Endothelial cell of umbilical vein (primary cell): ENCODE measurements at regions not wholly inside any gene's neighbourhood (a gene's known extent, or its start where the extent isn't known, plus 50 kb on each side); places are given as distances from the start of the nearest gene placed in this dataset.

Source experiments
- BruUV-seq: library from RNA; stranded (reverse); fragments of 400-500 nt; replicated peaks from 2 replicates; lab custom pipeline; 2021; lab: Mats Ljungman, UMichigan
- CTCF ChIA-PET: fragments of 300-600, 350-600 bp; sonication (Branson Sonifier 250); formaldehyde crosslinking; loops from one replicate; lab custom pipeline; 2021; ENCODE audit warnings: antibody characterized with exemption, inconsistent platforms; lab: Charles Lee
- POLR2A ChIA-PET: fragments of 300-600, 350-600 bp; sonication (Branson Sonifier 250); formaldehyde crosslinking; loops from one replicate; lab custom pipeline; 2021; ENCODE audit warnings: antibody characterized with exemption, inconsistent platforms; lab: Charles Lee
- DNase-seq: peaks from one replicate; pipeline ENCODE4 v3.0.0-alpha.2; 2011; ENCODE audit warnings: low read depth, low spot score
- FAIRE-seq: peaks from 2 replicates; lab custom pipeline; 2011; peaks lifted over from hg19 to GRCh38; lab: Jason Lieb, UNC
- H2AFZ ChIP-seq: 2 replicates; pipeline ENCODE4 v1.6.0; 2012; ENCODE audit warnings: low read depth, low read length, control low read depth, inconsistent platforms
- H3K27ac ChIP-seq: 2 replicates; pipeline ENCODE4 v1.5.1; 2011; ENCODE audit warnings: low read depth, mild to moderate bottlenecking, control low read depth, low read length, moderate library complexity; ENCODE audit not compliant: insufficient read depth
- H3K27me3 ChIP-seq, 2 experiments: 2 replicates each; pipeline versions ENCODE4 v1.6.0 to v1.6.1; 2011; ENCODE audit warnings: low read length in 2 of 2, mixed read lengths in 1 of 2; ENCODE audit not compliant: control insufficient read depth in 2 of 2, insufficient read depth in 2 of 2
- H3K36me3 ChIP-seq, 2 experiments: 2 replicates in 1 of 2; 3 replicates in 1 of 2; pipeline ENCODE4 v1.5.1; 2011; ENCODE audit warnings: low read length in 2 of 2, mild to moderate bottlenecking in 1 of 2, moderate library complexity in 1 of 2; ENCODE audit not compliant: control insufficient read depth in 2 of 2, insufficient read depth in 2 of 2; ENCODE audit errors: extremely low read depth in 1 of 2
- H3K4me1 ChIP-seq: 3 replicates; pipeline ENCODE4 v1.5.1; 2011; ENCODE audit warnings: mild to moderate bottlenecking, low read length; ENCODE audit not compliant: control insufficient read depth, insufficient read depth; ENCODE audit errors: extremely low read depth
- H3K4me2 ChIP-seq: 2 replicates; pipeline ENCODE4 v1.6.1; 2011; ENCODE audit warnings: low read length, control low read depth, mixed read lengths; ENCODE audit not compliant: insufficient read depth
- H3K4me3 ChIP-seq, 3 experiments: fragments of 200-600 bp in 1 of 3; sonication (generic), shearing (Covaris generic) in 1 of 3; replicated peaks in 1 of 3; 2 replicates each; pipeline ENCODE4 v1.5.1; 2011 to 2016; ENCODE audit warnings: control low read depth in 3 of 3, low read length in 3 of 3, mild to moderate bottlenecking in 2 of 3, inconsistent platforms in 1 of 3, low read depth in 1 of 3, moderate library complexity in 1 of 3; ENCODE audit not compliant: insufficient read depth in 1 of 3
- H3K79me2 ChIP-seq: 2 replicates; pipeline ENCODE4 v1.6.0; 2012; ENCODE audit warnings: low read length, inconsistent platforms; ENCODE audit not compliant: control insufficient read depth, insufficient read depth
- H3K9ac ChIP-seq: replicated peaks from 2 replicates; pipeline ENCODE3; 2011; ENCODE audit warnings: low read length, control low read depth; ENCODE audit not compliant: insufficient read depth; ENCODE audit errors: extremely low read depth
- H3K9me1 ChIP-seq: replicated peaks from 3 replicates; pipeline ENCODE4 v1.6.0; 2011; ENCODE audit warnings: mild to moderate bottlenecking, low read length; ENCODE audit not compliant: control insufficient read depth, insufficient read depth; ENCODE audit errors: extremely low read depth
- H3K9me3 ChIP-seq: replicated peaks from 2 replicates; pipeline ENCODE4 v1.5.1; 2012; ENCODE audit warnings: low read length, inconsistent platforms; ENCODE audit not compliant: control insufficient read depth, insufficient read depth
- H4K20me1 ChIP-seq: replicated peaks from 2 replicates; pipeline ENCODE3; 2011; ENCODE audit warnings: mild to moderate bottlenecking, low read length; ENCODE audit not compliant: control insufficient read depth, insufficient read depth; ENCODE audit errors: extremely low read depth
- EZH2 ChIP-seq: IDR thresholded peaks from 2 replicates; pipeline ENCODE4 v1.6.1; 2012; ENCODE audit warnings: borderline replicate concordance, low read depth, mild to moderate bottlenecking, moderate library complexity, low read length, inconsistent platforms; ENCODE audit not compliant: severe bottlenecking
- FOS ChIP-seq: IDR thresholded peaks from 2 replicates; pipeline ENCODE4 v1.6.1; 2011; ENCODE audit warnings: mild to moderate bottlenecking, low read length, moderate library complexity, borderline replicate concordance; ENCODE audit not compliant: insufficient read depth
- GATA2 ChIP-seq: IDR thresholded peaks from 2 replicates; pipeline ENCODE4 v1.7.0; 2011; ENCODE audit warnings: low read depth, mild to moderate bottlenecking, moderate library complexity, mixed read lengths, low read length; ENCODE audit not compliant: insufficient read length, insufficient read depth
- JUN ChIP-seq: IDR thresholded peaks from 2 replicates; pipeline ENCODE4 v1.6.1; 2011; ENCODE audit warnings: borderline replicate concordance, low read depth; ENCODE audit not compliant: insufficient read length, insufficient read depth
- MYC ChIP-seq: IDR thresholded peaks from one replicate; pipeline ENCODE4 v1.6.1; 2011; ENCODE audit warnings: mild to moderate bottlenecking, low read depth, low read length
- POLR2A ChIP-seq: IDR thresholded peaks from 2 replicates; pipeline ENCODE4 v1.6.1; 2012; ENCODE audit warnings: low read depth, mild to moderate bottlenecking, control low read depth, low read length
- POLR2AphosphoS5 ChIP-seq: IDR thresholded peaks from 2 replicates; pipeline ENCODE4 v1.6.1; 2012; ENCODE audit warnings: low read depth, mild to moderate bottlenecking, control low read depth, low read length, moderate library complexity; ENCODE audit not compliant: insufficient read depth
- dilution Hi-C: fragments of 300-500 bp; cut with MboI; formaldehyde crosslinking; loops from one replicate; pipeline ENCODE4 v1.15.0; 2019; ENCODE audit warnings: low sequenced_read_pairs; ENCODE audit not compliant: extremely low pct_ligation_motif_present
- intact Hi-C: fragments of 100-400 bp; cut with micrococcal nuclease; formaldehyde crosslinking; loops from one replicate; pipeline ENCODE4 v1.10.0; 2022
- TF ChIP-seq, protein P1 (sequence below): IDR thresholded peaks from 2 replicates; pipeline ENCODE4 v1.6.1; 2011; ENCODE audit not compliant: insufficient read depth, insufficient read length
- TF ChIP-seq, protein P2 (sequence below), 2 donors: IDR thresholded peaks; 1 replicate in 1 of 2; 2 replicates in 1 of 2; pipeline ENCODE4 v1.5.1; 2011; ENCODE audit warnings: low read length in 2 of 2, mild to moderate bottlenecking in 2 of 2, moderate library complexity in 2 of 2, control low read depth in 1 of 2, inconsistent platforms in 1 of 2, low read depth in 1 of 2; ENCODE audit not compliant: insufficient read depth in 1 of 2; ENCODE audit errors: extremely low read depth in 1 of 2

DNA sequence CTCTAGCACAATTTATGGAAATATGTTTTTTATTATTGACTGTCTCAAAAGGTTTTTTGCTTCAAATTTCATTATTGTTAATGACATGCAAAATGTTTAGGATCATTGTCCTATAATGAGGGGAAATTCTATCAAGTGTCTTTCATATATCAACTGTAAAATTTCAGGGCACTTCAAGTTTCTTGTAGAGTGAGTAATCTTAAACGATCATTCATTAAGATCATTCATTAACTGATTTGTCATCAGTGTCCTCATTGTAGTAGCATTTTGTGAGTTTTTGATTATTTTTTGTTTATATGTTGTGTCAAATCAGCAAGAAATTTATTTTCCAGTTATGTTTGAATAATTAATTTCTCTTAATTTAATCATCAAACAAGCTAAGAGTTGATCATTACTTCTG is 111.8 kb upstream of the PRDX6 start:
- no peak overlapping the region for H2AFZ ChIP-seq
- H3K4me1 ChIP-seq = no peaks in the 10 kb centered on the region
- TF ChIP-seq POLR2AphosphoS5 (no peak), FOS (no peak), MYC (no peak), EZH2 (no peak), JUN (no peak), POLR2A (no peak), GATA2 (no peak)
- TF ChIP-seq, protein P1, sequence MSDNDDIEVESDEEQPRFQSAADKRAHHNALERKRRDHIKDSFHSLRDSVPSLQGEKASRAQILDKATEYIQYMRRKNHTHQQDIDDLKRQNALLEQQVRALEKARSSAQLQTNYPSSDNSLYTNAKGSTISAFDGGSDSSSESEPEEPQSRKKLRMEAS = no peak
- TF ChIP-seq, protein P2, sequence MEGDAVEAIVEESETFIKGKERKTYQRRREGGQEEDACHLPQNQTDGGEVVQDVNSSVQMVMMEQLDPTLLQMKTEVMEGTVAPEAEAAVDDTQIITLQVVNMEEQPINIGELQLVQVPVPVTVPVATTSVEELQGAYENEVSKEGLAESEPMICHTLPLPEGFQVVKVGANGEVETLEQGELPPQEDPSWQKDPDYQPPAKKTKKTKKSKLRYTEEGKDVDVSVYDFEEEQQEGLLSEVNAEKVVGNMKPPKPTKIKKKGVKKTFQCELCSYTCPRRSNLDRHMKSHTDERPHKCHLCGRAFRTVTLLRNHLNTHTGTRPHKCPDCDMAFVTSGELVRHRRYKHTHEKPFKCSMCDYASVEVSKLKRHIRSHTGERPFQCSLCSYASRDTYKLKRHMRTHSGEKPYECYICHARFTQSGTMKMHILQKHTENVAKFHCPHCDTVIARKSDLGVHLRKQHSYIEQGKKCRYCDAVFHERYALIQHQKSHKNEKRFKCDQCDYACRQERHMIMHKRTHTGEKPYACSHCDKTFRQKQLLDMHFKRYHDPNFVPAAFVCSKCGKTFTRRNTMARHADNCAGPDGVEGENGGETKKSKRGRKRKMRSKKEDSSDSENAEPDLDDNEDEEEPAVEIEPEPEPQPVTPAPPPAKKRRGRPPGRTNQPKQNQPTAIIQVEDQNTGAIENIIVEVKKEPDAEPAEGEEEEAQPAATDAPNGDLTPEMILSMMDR (IDR thresholded peaks at IDR 0.05; ENCODE audit: extremely low read depth in 1 of 2, insufficient read depth in 1 of 2, low read depth in 1 of 2, low read length in 2 of 2) = no peak
- CTCF ChIA-PET = no interaction called here
- FAIRE-seq (no peak), DNase-seq (no peak)
- POLR2A ChIA-PET = no interaction called here
- H3K27ac ChIP-seq = no peak overlapping the region
- no peaks in the 10 kb centered on the region for H3K9me3 ChIP-seq
- H3K4me3 ChIP-seq = no peak overlapping the region
- intact Hi-C loops (no loop called here), dilution Hi-C loops (no loop called here)
- no TSS peak for BruUV-seq
- H3K4me2 ChIP-seq = no peak overlapping the region
- H3K9me1 ChIP-seq = no peaks in the 10 kb centered on the region
- H3K27me3 ChIP-seq = peaks cover 0 to 10% of the 10 kb centered on the region in 2 experiments
- H4K20me1 ChIP-seq = no peaks in the 10 kb centered on the region
- no peak overlapping the region for H3K9ac ChIP-seq
- no peaks in the 10 kb centered on the region for H3K36me3 ChIP-seq
- no peaks in the 10 kb centered on the region for H3K79me2 ChIP-seq
